ENCODE measurements at regions not wholly inside any gene's neighbourhood (a gene's known extent, or its start where the extent isn't known, plus 50 kb on each side); places are given as distances from the start of the nearest gene placed in this dataset.
A peak's percentile ranks its signal among the peaks of the same experiment; 100 is the strongest.

- Histone ChIP-seq H3K9me2 (replicated peaks; ENCODE audit: low read length) (no peaks in the 10 kb centered on the region), H3K9me3 (ENCODE audit: low read length) (no peaks in the 10 kb centered on the region), H3K9ac (ENCODE audit: low read length) (no peak overlapping the region), H3K79me2 (ENCODE audit: low read length) (no peaks in the 10 kb centered on the region), H3K4me2 (ENCODE audit: low read length) (no peak overlapping the region), H3K36me3 (ENCODE audit: low read depth, low read length) (no peaks in the 10 kb centered on the region), H2AFZ (ENCODE audit: low read length) (no peak overlapping the region), H3K4me1 (ENCODE audit: insufficient read depth, low read length) (no peaks in the 10 kb centered on the region), H3F3A (ENCODE audit: low read length, unreplicated experiment) (no peaks in the 10 kb centered on the region), H3K4me3 (ENCODE audit: low read length) (no peak overlapping the region), H4K20me1 (ENCODE audit: low read length) (no peaks in the 10 kb centered on the region), H3K27me3 (ENCODE audit: low read length) (no peaks in the 10 kb centered on the region), H3K27ac (ENCODE audit: low read length) (no peak overlapping the region)
- TF ChIP-seq EZH2phosphoT487 (IDR thresholded peaks at IDR 0.05; ENCODE audit: borderline replicate concordance, low read length), result no peak
- TF ChIP-seq, protein P1, sequence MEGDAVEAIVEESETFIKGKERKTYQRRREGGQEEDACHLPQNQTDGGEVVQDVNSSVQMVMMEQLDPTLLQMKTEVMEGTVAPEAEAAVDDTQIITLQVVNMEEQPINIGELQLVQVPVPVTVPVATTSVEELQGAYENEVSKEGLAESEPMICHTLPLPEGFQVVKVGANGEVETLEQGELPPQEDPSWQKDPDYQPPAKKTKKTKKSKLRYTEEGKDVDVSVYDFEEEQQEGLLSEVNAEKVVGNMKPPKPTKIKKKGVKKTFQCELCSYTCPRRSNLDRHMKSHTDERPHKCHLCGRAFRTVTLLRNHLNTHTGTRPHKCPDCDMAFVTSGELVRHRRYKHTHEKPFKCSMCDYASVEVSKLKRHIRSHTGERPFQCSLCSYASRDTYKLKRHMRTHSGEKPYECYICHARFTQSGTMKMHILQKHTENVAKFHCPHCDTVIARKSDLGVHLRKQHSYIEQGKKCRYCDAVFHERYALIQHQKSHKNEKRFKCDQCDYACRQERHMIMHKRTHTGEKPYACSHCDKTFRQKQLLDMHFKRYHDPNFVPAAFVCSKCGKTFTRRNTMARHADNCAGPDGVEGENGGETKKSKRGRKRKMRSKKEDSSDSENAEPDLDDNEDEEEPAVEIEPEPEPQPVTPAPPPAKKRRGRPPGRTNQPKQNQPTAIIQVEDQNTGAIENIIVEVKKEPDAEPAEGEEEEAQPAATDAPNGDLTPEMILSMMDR (conservative IDR thresholded peaks at IDR 0.05; ENCODE audit: low read depth, low read length), result no peak
- TF ChIP-seq EZH2 (IDR thresholded peaks at IDR 0.05; ENCODE audit: low read length, unreplicated experiment), result no peak
- ATAC-seq (no peak), DNase-seq (no peak)
- ChIA-PET CTCF (no interaction called here), POLR2A (ENCODE audit: unreplicated experiment) (no interaction called here)
- intact Hi-C loops (cut with micrococcal nuclease), result no loop called here
- BruUV-seq (replicated peaks), result no TSS peak
Observed at GRCh38 chr16:55033225-55034156, 102.8 kb downstream of the IRX5 start.

DNA sequence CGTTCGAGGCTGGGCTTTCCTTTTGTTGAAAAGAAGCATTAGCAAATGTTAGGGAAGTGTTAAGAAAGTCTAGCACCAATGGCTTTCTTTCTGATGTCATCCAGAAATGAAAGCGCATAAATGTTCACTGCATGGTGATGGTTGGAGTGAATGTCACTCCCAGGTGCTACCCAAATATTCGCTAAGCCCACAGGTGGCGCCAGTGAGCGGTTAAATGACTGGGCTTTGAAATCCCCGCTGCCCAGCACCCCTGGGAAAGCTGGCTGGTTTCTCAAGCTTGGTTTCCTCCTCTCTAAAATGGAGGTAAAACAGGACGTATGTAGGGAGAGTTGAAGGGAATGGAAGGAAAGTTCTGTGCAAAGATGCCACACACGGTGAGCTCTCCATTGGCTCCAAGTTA is 104.4 kb downstream of the IRX5 start:
- H2AFZ ChIP-seq (ENCODE audit: low read length), result no peak overlapping the region
- H3K9me3 ChIP-seq (ENCODE audit: low read length), result no peaks in the 10 kb centered on the region
- H3K4me1 ChIP-seq (ENCODE audit: insufficient read depth, low read length), result no peaks in the 10 kb centered on the region
- H3K79me2 ChIP-seq (ENCODE audit: low read length), result no peaks in the 10 kb centered on the region
- BruUV-seq (replicated peaks), result no TSS peak
- TF ChIP-seq EZH2phosphoT487 (IDR thresholded peaks at IDR 0.05; ENCODE audit: borderline replicate concordance, low read length) (no peak), EZH2 (IDR thresholded peaks at IDR 0.05; ENCODE audit: low read length, unreplicated experiment) (no peak)
- TF ChIP-seq, protein P1 (conservative IDR thresholded peaks at IDR 0.05; ENCODE audit: low read depth, low read length), result no peak; the same call in 1 of the 2 replicates
- intact Hi-C loops (cut with micrococcal nuclease), result no loop called here
- ATAC-seq (no peak), DNase-seq (peak; percentile 3)
- H3K4me3 ChIP-seq (ENCODE audit: low read length), result no peak overlapping the region
- no peak overlapping the region for H3K27ac ChIP-seq (ENCODE audit: low read length)
- no peaks in the 10 kb centered on the region for H4K20me1 ChIP-seq (ENCODE audit: low read length)
- ChIA-PET POLR2A (ENCODE audit: unreplicated experiment) (no interaction called here), CTCF (no interaction called here)
- no peak overlapping the region for H3K9ac ChIP-seq (ENCODE audit: low read length)
- no peaks in the 10 kb centered on the region for H3K27me3 ChIP-seq (ENCODE audit: low read length)
- H3K36me3 ChIP-seq (ENCODE audit: low read depth, low read length), result no peaks in the 10 kb centered on the region
- H3F3A ChIP-seq (ENCODE audit: low read length, unreplicated experiment), result no peaks in the 10 kb centered on the region
- H3K9me2 ChIP-seq (replicated peaks; ENCODE audit: low read length), result no peaks in the 10 kb centered on the region
- H3K4me2 ChIP-seq (ENCODE audit: low read length), result no peak overlapping the region

DNA sequence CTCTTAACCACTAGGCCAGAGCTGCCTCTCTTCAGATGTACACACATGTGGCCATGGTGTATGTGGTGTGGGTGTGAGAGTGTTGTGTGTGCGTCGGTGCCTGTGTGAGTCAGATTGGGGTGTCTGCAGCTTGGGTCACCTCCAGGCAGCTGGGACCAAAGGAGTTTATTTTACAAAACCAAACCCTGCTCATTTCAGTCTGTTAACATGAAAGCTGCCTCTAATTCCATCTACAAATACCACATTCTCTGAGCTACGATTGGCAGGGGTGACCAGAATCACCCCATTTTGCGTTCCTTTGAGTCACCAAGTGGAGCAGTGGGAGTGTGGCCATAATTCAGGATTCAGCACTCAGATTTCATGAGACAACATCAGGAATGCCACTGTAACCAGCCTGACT is 105.3 kb downstream of the IRX5 start:
- H3K27ac ChIP-seq (ENCODE audit: low read length), result no peak overlapping the region
- ChIA-PET CTCF (no interaction called here), POLR2A (ENCODE audit: unreplicated experiment) (no interaction called here)
- ATAC-seq, result no peak
- intact Hi-C loops (cut with micrococcal nuclease), result no loop called here
- H3F3A ChIP-seq (ENCODE audit: low read length, unreplicated experiment), result no peaks in the 10 kb centered on the region
- no peaks in the 10 kb centered on the region for H3K79me2 ChIP-seq (ENCODE audit: low read length)
- DNase-seq, result no peak
- H3K9me3 ChIP-seq (ENCODE audit: low read length), result no peaks in the 10 kb centered on the region
- H4K20me1 ChIP-seq (ENCODE audit: low read length), result no peaks in the 10 kb centered on the region
- no peaks in the 10 kb centered on the region for H3K4me1 ChIP-seq (ENCODE audit: insufficient read depth, low read length)
- BruUV-seq (replicated peaks), result no TSS peak
- no peaks in the 10 kb centered on the region for H3K36me3 ChIP-seq (ENCODE audit: low read depth, low read length)
- no peaks in the 10 kb centered on the region for H3K9me2 ChIP-seq (replicated peaks; ENCODE audit: low read length)
- H3K4me2 ChIP-seq (ENCODE audit: low read length), result no peak overlapping the region
- no peak overlapping the region for H2AFZ ChIP-seq (ENCODE audit: low read length)
- H3K27me3 ChIP-seq (ENCODE audit: low read length), result no peaks in the 10 kb centered on the region
- H3K9ac ChIP-seq (ENCODE audit: low read length), result no peak overlapping the region
- no peak for TF ChIP-seq EZH2 (IDR thresholded peaks at IDR 0.05; ENCODE audit: low read length, unreplicated experiment)
- TF ChIP-seq, protein P1 (conservative IDR thresholded peaks at IDR 0.05; ENCODE audit: low read depth, low read length), result no peak
- TF ChIP-seq EZH2phosphoT487 (IDR thresholded peaks at IDR 0.05; ENCODE audit: borderline replicate concordance, low read length), result no peak
- H3K4me3 ChIP-seq (ENCODE audit: low read length), result no peak overlapping the region
